ENCODE measurements at regions not wholly inside any gene's neighbourhood (a gene's known extent, or its start where the extent isn't known, plus 50 kb on each side); places are given as distances from the start of the nearest gene placed in this dataset.

DNA sequence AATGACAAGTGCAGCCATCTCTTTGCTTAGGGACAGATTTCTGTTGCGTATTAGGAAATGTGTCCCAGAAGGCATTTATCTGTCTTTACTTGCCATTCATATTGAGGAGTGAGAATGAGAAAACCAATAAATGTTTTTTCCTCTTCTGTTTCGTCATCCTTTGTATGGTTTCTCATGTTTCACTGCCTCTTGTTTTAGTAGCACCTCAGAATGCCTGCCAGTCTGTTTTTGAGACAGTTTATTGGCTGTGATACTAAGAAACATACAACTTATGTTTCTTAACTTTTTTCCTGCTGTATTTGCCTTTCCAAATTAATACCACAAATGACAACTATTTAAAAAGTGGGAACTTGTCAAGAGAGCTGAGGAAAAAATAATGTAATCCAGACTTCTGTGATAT is 390.2 kb upstream of the GOLIM4 start:
- Histone ChIP-seq H3K27me3 (ENCODE audit: insufficient read depth, low read length) (peaks cover 23% of the 10 kb centered on the region), H2AFZ (ENCODE audit: low read depth, low read length, poor library complexity, severe bottlenecking) (no peak overlapping the region), H3K27ac (ENCODE audit: low read depth, low read length) (no peak overlapping the region), H3K79me2 (ENCODE audit: insufficient read depth, low read length) (no peaks in the 10 kb centered on the region), H4K20me1 (ENCODE audit: insufficient read depth) (no peaks in the 10 kb centered on the region), H3K9me3 (ENCODE audit: control insufficient read depth in 1 of 2, insufficient read depth in 1 of 2, low read depth in 1 of 2, low read length in 2 of 2) (no peaks in the 10 kb centered on the region), H3K36me3 (ENCODE audit: control insufficient read depth in 1 of 2, insufficient read depth in 2 of 2, low read length in 2 of 2) (no peaks in the 10 kb centered on the region), H3K4me3 (replicated peaks in 1 of 2; ENCODE audit: low read depth in 1 of 2, low read length in 2 of 2) (no peak overlapping the region), H3K9ac (ENCODE audit: low read length) (no peak overlapping the region), H3K9me2 (ENCODE audit: insufficient read depth) (no peaks in the 10 kb centered on the region), H3K4me2 (ENCODE audit: low read length) (no peak overlapping the region), H3K4me1 (ENCODE audit: control insufficient read depth in 1 of 2, insufficient read depth in 2 of 2, low read length in 2 of 2) (no peaks in the 10 kb centered on the region)
- BruUV-seq (replicated peaks): no TSS peak
- no peak for ATAC-seq
- ChIA-PET RAD21 (ENCODE audit: low non-redundant PET in 1 of 2, low total read pairs in 2 of 2, uncharacterized antibody in 2 of 2, unreplicated experiment in 2 of 2) (no interaction called here), POLR2A (no interaction called here), CTCF (no interaction called here)
- intact Hi-C loops (cut with micrococcal nuclease): no loop called here
- no peak for DNase-seq (ENCODE audit: low read depth, low spot score)
- TF ChIP-seq, protein P1, sequence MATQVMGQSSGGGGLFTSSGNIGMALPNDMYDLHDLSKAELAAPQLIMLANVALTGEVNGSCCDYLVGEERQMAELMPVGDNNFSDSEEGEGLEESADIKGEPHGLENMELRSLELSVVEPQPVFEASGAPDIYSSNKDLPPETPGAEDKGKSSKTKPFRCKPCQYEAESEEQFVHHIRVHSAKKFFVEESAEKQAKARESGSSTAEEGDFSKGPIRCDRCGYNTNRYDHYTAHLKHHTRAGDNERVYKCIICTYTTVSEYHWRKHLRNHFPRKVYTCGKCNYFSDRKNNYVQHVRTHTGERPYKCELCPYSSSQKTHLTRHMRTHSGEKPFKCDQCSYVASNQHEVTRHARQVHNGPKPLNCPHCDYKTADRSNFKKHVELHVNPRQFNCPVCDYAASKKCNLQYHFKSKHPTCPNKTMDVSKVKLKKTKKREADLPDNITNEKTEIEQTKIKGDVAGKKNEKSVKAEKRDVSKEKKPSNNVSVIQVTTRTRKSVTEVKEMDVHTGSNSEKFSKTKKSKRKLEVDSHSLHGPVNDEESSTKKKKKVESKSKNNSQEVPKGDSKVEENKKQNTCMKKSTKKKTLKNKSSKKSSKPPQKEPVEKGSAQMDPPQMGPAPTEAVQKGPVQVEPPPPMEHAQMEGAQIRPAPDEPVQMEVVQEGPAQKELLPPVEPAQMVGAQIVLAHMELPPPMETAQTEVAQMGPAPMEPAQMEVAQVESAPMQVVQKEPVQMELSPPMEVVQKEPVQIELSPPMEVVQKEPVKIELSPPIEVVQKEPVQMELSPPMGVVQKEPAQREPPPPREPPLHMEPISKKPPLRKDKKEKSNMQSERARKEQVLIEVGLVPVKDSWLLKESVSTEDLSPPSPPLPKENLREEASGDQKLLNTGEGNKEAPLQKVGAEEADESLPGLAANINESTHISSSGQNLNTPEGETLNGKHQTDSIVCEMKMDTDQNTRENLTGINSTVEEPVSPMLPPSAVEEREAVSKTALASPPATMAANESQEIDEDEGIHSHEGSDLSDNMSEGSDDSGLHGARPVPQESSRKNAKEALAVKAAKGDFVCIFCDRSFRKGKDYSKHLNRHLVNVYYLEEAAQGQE (IDR thresholded peaks at IDR 0.05; ENCODE audit: low read depth): no peak
- no peak for TF ChIP-seq ZFX (IDR thresholded peaks at IDR 0.05)
- no peak for TF ChIP-seq EZH2 (IDR thresholded peaks at IDR 0.05)
- TF ChIP-seq, protein P2, sequence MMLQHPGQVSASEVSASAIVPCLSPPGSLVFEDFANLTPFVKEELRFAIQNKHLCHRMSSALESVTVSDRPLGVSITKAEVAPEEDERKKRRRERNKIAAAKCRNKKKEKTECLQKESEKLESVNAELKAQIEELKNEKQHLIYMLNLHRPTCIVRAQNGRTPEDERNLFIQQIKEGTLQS (IDR thresholded peaks at IDR 0.05): no peak
- TF ChIP-seq CEBPB (IDR thresholded peaks at IDR 0.05; ENCODE audit: low read depth): no peak
- no peak for TF ChIP-seq JUND (IDR thresholded peaks at IDR 0.05)
- TF ChIP-seq SIN3A (IDR thresholded peaks at IDR 0.05; ENCODE audit: low read depth): no peak
- TF ChIP-seq POLR2AphosphoS5 (IDR thresholded peaks at IDR 0.05; ENCODE audit: low read depth, low read length): no peak
- no peak for TF ChIP-seq ELF1 (IDR thresholded peaks at IDR 0.05; ENCODE audit: borderline replicate concordance, low read depth)
- TF ChIP-seq YY1 (IDR thresholded peaks at IDR 0.05; ENCODE audit: extremely low read depth, insufficient replicate concordance, low read depth, low read length): no peak
- TF ChIP-seq EGR1 (IDR thresholded peaks at IDR 0.05; ENCODE audit: low read depth): no peak
- no peak for TF ChIP-seq CBX3 (IDR thresholded peaks at IDR 0.05; ENCODE audit: low read depth)
- no peak for TF ChIP-seq RAD21 (IDR thresholded peaks at IDR 0.05; ENCODE audit: low read depth)
- no peak for TF ChIP-seq EZH2phosphoT487 (IDR thresholded peaks at IDR 0.05; ENCODE audit: borderline replicate concordance)
- TF ChIP-seq, protein P3, sequence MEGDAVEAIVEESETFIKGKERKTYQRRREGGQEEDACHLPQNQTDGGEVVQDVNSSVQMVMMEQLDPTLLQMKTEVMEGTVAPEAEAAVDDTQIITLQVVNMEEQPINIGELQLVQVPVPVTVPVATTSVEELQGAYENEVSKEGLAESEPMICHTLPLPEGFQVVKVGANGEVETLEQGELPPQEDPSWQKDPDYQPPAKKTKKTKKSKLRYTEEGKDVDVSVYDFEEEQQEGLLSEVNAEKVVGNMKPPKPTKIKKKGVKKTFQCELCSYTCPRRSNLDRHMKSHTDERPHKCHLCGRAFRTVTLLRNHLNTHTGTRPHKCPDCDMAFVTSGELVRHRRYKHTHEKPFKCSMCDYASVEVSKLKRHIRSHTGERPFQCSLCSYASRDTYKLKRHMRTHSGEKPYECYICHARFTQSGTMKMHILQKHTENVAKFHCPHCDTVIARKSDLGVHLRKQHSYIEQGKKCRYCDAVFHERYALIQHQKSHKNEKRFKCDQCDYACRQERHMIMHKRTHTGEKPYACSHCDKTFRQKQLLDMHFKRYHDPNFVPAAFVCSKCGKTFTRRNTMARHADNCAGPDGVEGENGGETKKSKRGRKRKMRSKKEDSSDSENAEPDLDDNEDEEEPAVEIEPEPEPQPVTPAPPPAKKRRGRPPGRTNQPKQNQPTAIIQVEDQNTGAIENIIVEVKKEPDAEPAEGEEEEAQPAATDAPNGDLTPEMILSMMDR (IDR thresholded peaks at IDR 0.05 in 2 of 3, conservative IDR thresholded peaks at IDR 0.05 in 1 of 3; ENCODE audit: borderline replicate concordance in 1 of 3, insufficient read depth in 1 of 3, low read depth in 2 of 3, low read length in 2 of 3): no peak
- no peak for TF ChIP-seq SRF (IDR thresholded peaks at IDR 0.05; ENCODE audit: low read depth)
